Stomach (tissue), 4 donors: ENCODE measurements at regions not wholly inside any gene's neighbourhood (a gene's known extent, or its start where the extent isn't known, plus 50 kb on each side); places are given as distances from the start of the nearest gene placed in this dataset.

ENCODE experiments used
- POLR2A ChIP-seq, 4 donors: fragments of 450-650 bp; IDR thresholded peaks; one replicate each; pipeline ENCODE4 v1.6.1; 2016; ENCODE audit warnings: antibody characterized with exemption in 4 of 4, control low read depth in 2 of 4, mild to moderate bottlenecking in 1 of 4, moderate library complexity in 1 of 4
- TF ChIP-seq, protein P1 (sequence below), 7 experiments: fragments of 450-650 bp in 4 of 7; fragments of 200-600 bp in 3 of 7; sonication (generic) in 3 of 7; IDR thresholded peaks; one replicate each; pipeline ENCODE4 v1.5.1; 2016 to 2019; ENCODE audit warnings: antibody characterized with exemption in 7 of 7, control low read depth in 2 of 7, mild to moderate bottlenecking in 1 of 7

- TF ChIP-seq, protein P1, sequence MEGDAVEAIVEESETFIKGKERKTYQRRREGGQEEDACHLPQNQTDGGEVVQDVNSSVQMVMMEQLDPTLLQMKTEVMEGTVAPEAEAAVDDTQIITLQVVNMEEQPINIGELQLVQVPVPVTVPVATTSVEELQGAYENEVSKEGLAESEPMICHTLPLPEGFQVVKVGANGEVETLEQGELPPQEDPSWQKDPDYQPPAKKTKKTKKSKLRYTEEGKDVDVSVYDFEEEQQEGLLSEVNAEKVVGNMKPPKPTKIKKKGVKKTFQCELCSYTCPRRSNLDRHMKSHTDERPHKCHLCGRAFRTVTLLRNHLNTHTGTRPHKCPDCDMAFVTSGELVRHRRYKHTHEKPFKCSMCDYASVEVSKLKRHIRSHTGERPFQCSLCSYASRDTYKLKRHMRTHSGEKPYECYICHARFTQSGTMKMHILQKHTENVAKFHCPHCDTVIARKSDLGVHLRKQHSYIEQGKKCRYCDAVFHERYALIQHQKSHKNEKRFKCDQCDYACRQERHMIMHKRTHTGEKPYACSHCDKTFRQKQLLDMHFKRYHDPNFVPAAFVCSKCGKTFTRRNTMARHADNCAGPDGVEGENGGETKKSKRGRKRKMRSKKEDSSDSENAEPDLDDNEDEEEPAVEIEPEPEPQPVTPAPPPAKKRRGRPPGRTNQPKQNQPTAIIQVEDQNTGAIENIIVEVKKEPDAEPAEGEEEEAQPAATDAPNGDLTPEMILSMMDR (IDR thresholded peaks at IDR 0.05) = no peak
- TF ChIP-seq POLR2A (IDR thresholded peaks at IDR 0.05) = no peak
Measured at GRCh38 chr10:129106314-129106713, 360.7 kb upstream of the MGMT start.
